ENCODE measurements at regions not wholly inside any gene's neighbourhood (a gene's known extent, or its start where the extent isn't known, plus 50 kb on each side); places are given as distances from the start of the nearest gene placed in this dataset.

- DNase-seq: no peak
These were observed 653.8 kb downstream of the NOVA1 start for GRCh38 chr14:25944020-25944419.

DNA sequence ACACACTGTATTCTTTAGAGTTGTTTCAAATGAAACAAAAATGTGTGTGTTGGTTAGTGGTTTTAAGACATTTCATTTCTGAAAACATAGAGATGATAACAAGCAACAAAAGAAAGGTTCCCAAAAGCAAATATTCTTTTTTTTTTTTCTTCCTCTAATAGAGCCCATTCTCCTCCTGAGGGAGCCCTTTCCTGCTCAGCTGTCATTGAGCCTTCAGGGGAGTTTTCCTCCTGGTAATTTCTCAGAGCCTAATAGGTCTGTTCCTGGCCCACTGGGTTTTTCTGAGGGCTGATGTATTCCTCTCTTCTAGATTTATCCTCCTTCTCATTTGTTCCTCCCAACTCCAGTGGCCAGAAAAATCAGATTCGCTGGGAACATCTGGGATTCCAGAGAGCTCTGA is 654.5 kb downstream of the NOVA1 start:
- DNase-seq: no peak

- DNase-seq: no peak
These were observed 655.7 kb downstream of the NOVA1 start for GRCh38 chr14:25942090-25942489.

DNA sequence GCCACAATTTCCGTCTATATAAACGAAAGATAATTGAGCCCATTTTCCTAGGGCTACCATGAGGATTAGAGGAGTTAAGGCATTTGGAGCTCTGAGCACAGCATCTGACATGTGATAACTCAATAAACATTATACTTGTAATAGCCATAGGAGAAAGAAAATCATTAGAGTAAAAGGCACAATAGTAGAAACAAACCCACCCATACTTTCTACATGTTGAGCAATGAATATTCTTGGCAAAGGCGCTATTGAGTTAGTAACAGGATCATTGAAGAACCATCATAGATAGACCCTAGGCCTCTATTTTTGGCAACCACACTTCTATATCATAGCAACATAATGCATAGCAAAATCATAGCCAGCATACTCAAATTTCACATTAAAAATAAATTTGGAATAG is 664.1 kb downstream of the NOVA1 start:
- no peak for DNase-seq

GRCh38 chr14:25929881-25930615 is 667.8 kb downstream of the NOVA1 start:
- DNase-seq: no peak

DNA sequence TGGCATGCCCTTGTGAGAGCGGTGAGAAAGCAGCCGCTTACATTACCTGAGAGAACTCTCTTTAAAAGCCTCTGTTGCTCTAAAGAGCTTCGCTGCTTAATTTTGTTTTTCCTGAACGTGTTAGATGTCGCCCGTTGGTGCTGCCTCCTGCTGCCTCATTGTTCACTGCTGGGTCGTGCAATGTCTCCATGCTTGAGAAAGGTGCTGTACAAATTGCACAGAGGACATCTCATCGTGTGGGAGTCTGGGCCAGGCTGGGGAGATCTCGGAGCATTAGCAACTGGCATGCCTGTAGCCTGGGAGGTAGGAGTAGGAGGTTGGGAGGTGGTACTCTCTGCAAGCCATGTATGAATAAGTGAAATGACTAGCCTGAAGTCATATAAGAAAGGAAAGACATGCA is 686.0 kb downstream of the NOVA1 start:
- DNase-seq: no peak

GRCh38 chr14:25909045-25909747 is 688.6 kb downstream of the NOVA1 start:
- DNase-seq: no peak

GRCh38 chr14:25908277-25909044 is 689.4 kb downstream of the NOVA1 start:
- DNase-seq: no peak

GRCh38 chr14:25904446-25904845 is 693.4 kb downstream of the NOVA1 start:
- no peak for DNase-seq

DNA sequence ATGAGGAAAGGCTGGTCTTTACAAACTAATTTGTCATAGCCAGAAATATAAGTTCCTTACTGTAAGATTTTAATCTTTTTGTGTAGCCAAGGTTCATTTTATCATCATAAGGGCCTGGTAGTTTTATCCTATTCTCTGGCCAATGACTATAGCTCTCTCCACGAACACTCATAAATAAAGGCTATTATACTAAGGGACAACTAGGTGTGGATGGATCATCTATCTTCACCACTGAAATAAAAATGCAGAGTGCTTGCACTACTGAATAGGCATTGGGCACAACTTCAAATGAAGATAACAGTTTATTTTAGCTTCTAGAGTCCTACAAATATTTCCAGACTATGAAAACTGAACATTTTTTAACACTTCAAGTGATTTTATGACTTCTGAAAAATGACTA is 698.6 kb downstream of the NOVA1 start:
- no peak for DNase-seq

DNA sequence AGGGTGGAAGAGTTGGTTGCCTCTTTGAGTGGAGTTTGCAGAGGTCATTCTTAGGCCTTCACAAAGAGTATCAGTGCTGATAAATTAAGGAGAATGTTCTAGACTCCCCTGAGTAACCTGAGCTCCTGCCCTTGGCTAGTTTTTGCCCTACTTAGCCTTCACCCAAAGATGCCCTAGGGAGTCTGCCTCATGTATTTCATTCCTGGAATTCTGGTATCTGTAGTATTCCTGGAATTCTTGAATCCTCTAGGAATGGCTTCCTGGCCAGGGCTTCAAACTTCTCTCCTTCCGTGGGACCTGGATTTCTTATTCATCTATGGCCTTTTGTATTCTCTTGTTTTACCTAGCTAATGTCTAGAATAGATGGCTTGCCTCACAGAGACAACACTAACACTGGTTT is 701.1 kb downstream of the NOVA1 start:
- DNase-seq: no peak

- DNase-seq: no peak
These were observed 702.1 kb downstream of the NOVA1 start for GRCh38 chr14:25895740-25896139.

DNA sequence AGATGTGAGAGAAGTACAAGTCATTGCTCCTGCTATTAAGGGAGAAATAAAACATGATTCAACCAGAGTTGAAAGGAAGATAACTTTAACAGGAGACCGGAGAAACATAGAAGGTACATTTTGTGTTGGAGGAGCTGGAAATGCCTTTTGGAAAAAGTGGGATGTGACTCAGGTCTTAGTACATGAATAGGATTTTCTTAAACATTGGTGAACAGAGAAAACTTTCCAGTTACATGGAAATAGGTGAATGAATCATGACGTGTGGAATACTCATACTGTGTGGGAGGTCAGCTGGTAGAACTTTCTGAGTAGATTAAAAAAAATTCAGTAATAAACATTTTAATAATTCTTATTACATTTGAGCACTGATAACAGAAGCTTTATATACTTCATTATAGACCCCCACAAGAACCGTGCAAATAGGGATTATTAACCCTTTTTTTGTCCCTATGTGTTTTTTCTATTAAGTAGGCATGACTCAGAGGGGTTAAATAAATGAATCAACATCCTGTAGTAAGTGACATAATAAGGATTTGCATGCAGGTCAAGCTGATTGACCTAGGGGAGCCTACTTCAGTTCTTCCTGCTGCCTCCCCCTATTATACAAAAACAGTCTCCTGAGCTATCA is 710.5 kb downstream of the NOVA1 start:
- no peak for DNase-seq

DNA sequence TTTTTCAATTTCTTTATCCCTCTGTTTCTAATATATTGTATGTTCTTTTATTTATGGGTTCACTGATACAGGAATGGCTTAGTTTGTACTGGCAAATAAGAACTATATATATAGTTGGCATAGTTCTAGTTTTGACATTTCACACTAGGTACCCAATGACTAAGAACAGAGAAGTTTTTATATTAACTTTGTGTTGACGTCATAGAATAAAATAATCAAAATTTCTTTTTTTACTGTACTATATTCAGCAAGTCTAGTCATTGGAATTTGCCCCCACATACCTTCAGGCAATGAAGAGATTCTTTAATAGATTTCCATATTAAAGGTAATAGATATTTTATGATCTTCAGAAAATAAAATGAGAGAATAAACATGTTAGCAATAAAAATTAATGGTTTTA is 713.2 kb downstream of the NOVA1 start:
- DNase-seq: no peak

DNA sequence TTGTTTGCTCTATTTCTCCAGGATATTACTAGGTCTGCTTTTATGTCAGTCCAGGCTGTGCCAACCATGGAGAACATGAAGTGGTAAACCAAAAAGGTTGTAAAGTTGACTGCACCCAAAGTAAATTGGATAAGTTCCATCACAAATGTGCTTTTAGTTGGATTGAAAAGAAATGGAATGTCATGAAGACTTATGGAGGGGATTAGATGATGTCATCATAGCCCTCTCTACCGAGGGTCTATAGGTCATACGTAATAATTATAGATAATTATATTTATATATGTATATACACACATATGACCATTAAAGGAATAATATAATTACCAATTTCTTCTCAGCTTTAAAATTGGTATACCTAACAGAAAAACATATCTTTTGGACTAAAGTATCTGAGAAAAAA is 714.9 kb downstream of the NOVA1 start:
- no peak for DNase-seq

DNA sequence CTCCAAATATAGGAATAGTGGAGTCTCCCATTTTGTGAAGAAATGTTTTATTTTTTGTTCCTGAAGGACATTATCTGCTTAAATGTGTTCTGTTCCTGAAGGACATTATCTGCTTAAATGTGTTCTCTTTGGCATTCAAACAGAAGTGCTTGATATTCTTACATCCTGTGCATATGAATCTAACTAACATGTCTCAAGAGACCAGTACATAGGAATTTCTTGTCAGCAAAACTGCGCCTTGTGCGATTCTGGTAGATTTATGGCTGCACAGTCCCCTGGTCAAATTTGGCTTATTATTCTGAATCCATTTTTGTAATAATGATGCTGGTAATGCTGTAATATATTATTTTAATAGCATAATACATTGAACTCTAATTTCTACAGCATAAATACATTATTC is 722.4 kb downstream of the NOVA1 start:
- no peak for DNase-seq

DNA sequence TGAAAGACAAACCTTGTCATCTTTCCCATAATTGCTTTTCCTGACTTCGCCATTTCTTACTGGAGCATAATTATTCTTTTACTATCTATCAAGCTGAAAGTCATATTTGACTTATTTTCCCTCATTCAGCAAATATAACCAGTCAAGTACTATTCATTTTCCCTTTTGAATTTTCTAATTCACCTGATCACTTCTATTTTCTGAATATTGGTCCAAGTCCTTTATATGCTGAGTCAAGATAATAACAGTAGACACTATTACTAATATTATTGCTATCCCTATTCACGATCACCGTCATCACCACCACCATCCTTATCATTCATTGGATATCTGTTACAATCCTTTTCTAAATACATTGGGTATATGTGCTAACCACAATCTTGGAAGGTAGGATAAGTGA is 728.0 kb downstream of the NOVA1 start:
- no peak for DNase-seq

DNA sequence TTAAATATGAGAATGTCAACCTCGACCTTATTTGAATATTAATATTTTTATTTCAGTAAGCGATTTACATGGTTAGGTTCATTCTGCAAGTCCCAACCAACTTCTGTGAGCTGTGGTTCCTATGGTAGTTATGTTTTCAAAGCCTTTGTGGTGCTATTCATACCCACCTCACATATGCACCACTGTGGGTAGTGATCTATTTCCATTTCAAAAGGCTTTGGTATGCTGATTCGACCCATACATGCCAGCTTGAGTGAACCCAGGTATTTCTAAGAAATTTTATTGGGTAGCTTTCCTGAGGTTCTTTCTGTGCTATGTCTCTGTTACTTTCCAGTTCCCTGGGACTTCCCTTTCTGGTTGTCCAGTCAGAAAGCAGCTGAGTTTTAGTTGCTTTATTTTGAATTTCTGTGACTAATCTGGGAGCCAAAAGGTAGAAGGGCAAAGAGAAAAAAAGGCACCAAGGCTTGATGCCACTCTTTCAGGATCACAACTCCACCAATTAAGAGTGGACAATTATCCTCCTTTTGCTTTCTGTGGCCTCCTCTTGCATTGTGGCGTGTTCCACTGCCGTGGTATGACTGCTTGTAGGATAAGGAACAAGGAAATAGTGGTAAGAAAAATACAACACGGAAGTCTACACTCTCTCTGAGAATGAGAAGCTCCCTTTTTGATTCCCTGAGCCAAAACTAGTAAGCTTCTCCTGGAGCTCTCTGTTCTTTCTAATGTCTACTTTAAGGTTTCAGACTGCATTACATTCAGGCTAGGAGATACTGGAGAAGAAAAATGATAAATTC is 729.1 kb downstream of the NOVA1 start:
- no peak for DNase-seq

DNA sequence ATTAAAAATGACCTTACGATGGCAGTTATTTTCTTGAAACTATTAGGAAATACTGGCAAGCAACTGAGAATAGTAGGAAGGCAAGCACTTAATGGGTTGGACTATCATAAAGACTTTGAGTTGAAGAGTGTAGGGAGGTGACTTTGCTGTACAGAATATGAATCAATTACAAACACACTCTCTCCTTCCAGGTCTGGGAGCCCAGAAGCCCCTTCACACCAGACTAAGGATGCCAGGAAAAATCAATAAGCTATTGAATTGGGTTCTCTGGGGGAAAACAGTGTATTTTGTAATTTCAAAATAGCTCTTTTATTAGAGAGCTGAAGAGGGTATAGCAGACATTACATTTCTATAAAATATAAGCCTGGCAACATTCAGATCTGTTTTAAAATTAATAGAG is 736.4 kb downstream of the NOVA1 start:
- DNase-seq: no peak

GRCh38 chr14:25848601-25849000 is 749.2 kb downstream of the NOVA1 start:
- no peak for DNase-seq

DNA sequence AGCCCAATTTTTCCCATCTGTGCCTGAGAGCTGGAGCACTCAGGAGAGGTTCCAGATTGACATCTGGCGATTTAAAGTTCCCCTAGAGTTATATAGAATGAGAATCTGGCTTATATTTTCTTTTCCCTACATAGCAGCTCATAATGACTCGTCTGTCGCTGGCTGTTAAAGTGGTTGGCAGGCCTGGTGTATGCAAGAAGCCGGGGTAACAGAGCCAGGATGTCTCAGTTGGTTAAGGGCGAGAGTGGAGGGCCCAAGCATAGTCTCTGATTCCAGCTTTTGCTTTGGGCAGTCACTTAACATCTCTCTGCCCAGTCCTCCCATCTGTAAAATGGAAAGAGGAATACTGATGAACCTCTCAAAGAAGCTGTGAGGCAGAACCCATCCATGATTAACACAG is 751.6 kb downstream of the NOVA1 start:
- DNase-seq: no peak

Data from NCI-H226 (cell line).